SJCRH30 (cell line): ENCODE measurements at regions not wholly inside any gene's neighbourhood (a gene's known extent, or its start where the extent isn't known, plus 50 kb on each side); places are given as distances from the start of the nearest gene placed in this dataset.
A peak's percentile ranks its signal among the peaks of the same experiment; 100 is the strongest.
"Not testable (repeated sequence)": the region's sequence is repeated elsewhere in the genome, so short reads cannot be mapped to it uniquely, and the experiment has no call there.

ENCODE experiments used
- DNase-seq, 2 experiments: peaks; one replicate each; pipeline ENCODE4 v3.0.0-alpha.2; 2015 to 2020
- H3K27ac ChIP-seq: fragments of 250-450 bp; sonication (Bioruptor Pico); 2 replicates; pipeline ENCODE4 v1.5.1; 2020; ENCODE audit warnings: mild to moderate bottlenecking, moderate library complexity
- H3K27me3 ChIP-seq: fragments of 250-450 bp; sonication (Bioruptor Pico); 2 replicates; pipeline ENCODE4 v1.5.1; 2020; ENCODE audit warnings: mild to moderate bottlenecking, moderate library complexity
- H3K36me3 ChIP-seq: fragments of 250-450 bp; sonication (Bioruptor Pico); 2 replicates; pipeline ENCODE4 v1.5.1; 2020; ENCODE audit warnings: mild to moderate bottlenecking, moderate library complexity
- H3K4me1 ChIP-seq: fragments of 250-450 bp; sonication (Bioruptor Pico); 2 replicates; pipeline ENCODE4 v1.5.1; 2020; ENCODE audit warnings: mild to moderate bottlenecking, moderate library complexity
- H3K4me3 ChIP-seq: fragments of 250-450 bp; sonication (Bioruptor Pico); 2 replicates; pipeline ENCODE4 v1.5.1; 2020; ENCODE audit warnings: mild to moderate bottlenecking, moderate library complexity
- H3K9me3 ChIP-seq: fragments of 250-450 bp; sonication (Bioruptor Pico); replicated peaks from 2 replicates; pipeline ENCODE4 v1.5.1; 2020; ENCODE audit warnings: mild to moderate bottlenecking, moderate library complexity

DNA sequence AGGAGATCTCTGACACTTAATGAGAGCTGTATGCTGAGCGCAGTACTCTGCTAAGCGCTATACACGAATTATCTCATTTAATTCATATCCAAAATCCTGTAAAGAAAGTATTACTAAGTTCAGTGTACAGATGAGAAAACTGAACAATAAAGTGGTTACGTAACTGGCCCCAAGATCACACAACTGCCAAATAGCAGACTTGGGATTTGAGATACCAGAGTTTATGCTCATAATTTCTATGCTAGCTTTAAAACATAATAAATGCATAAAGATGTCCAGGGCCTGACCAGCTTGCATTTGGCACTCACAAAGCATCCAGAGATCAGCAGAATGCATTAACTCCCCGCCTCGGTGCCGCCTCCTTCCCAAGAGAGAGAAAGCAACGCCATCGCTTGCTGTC, 83.2 kb upstream of the PWP1 start:
- H3K27ac ChIP-seq, result no peak overlapping the region
- no peaks in the 10 kb centered on the region for H3K36me3 ChIP-seq
- H3K4me1 ChIP-seq, result peaks cover 17% of the 10 kb centered on the region
- no peak overlapping the region for H3K4me3 ChIP-seq
- no peak for DNase-seq
- H3K27me3 ChIP-seq, result no peaks in the 10 kb centered on the region; the same call in 1 of the 2 replicates
- no peaks in the 10 kb centered on the region; the same call in 1 of the 2 replicates for H3K9me3 ChIP-seq

DNA sequence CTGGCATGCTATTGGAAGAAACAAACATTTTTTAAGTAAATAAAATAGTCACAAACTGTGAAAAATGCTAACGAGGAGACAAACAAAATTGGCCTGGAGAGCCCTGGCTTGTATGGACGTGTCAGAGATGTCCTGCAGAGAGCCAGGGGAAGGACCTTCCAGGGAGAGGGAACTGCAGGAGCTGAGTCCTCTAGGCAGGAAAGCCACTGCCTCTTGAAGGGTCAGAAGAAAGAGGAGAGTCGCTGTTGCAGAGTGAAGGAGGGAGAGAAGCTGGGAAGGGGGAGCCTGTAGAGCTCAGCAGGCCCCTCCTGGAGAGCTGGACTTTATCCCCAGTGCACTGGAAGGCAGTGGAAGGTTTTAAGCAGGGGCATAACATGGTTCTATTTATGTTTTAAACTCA, 80.3 kb upstream of the PWP1 start:
- H3K36me3 ChIP-seq, result no peaks in the 10 kb centered on the region
- no peak for DNase-seq
- no peak overlapping the region for H3K27ac ChIP-seq
- peaks cover 3% of the 10 kb centered on the region; the same call in 1 of the 2 replicates for H3K4me1 ChIP-seq
- peaks cover 3% of the 10 kb centered on the region; the same call in 1 of the 2 replicates for H3K27me3 ChIP-seq
- H3K4me3 ChIP-seq, result no peak overlapping the region
- H3K9me3 ChIP-seq, result no peaks in the 10 kb centered on the region

DNA sequence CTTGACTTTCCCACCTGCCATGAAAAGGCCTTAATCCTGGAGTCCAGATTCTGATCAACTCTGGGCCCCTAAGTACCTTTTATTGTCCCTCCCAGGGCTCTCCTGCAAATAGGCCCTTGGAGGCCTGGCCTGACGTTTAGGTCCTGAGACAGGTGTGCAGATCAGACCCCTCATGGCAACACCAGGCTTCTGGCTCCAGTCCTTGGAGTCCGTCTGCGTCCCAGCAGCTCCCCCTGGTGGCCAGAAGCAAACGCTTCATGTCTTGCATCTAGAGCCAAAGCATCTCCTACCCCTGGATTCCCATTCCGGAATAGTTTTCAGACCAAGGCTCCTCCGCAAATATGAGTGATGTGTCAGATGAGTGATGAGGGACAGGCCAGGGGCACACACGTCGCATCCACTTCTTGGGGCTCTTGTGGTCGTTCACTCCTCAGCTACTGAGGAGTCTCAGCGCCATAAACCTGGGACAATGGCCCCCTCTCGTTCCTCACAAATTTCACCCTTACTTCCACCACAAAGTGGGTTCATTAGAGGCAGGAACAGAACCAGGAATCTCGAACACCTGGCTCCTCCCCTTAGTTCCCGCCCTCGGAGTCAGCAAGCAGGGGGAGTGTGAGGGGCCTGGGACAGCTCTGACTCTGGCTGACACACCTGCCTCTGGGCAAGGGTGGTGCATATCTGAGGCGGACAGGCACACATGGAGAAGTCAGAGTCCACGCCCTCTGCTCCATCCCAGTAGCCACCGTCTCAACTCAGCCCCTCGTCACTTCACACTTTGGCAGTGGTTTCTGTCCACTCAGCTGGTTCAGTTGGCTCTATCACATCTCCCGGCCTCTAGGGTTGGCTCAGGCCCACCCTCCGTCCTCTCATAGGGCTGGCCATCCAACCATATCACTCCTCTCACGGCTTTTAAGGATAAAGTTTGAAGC, 77.9 kb upstream of the PWP1 start:
- Histone ChIP-seq H3K27ac (no peak overlapping the region), H3K9me3 (no peaks in the 10 kb centered on the region)

GRCh38 chr12:107608779-107609178, 76.8 kb upstream of the PWP1 start:
- H3K27me3 ChIP-seq, H3K27ac ChIP-seq, H3K4me3 ChIP-seq, H3K36me3 ChIP-seq, H3K4me1 ChIP-seq, H3K9me3 ChIP-seq, DNase-seq: not testable (repeated sequence)

More for the DNA sequence above, 77.9 kb upstream of the PWP1 start:
- no peaks in the 10 kb centered on the region for H3K36me3 ChIP-seq
- no peak overlapping the region for H3K4me3 ChIP-seq
- peaks cover 3% of the 10 kb centered on the region; the same call in 1 of the 2 replicates for H3K27me3 ChIP-seq
- peaks cover 3% of the 10 kb centered on the region; the same call in 1 of the 2 replicates for H3K4me1 ChIP-seq
- peak; percentile 83 to 90 for DNase-seq

- H3K27ac ChIP-seq, result no peak overlapping the region
- H3K9me3 ChIP-seq, result no peaks in the 10 kb centered on the region
- DNase-seq, result peak; percentile 36 to 54
- H3K4me1 ChIP-seq, result peaks cover 3% of the 10 kb centered on the region; the same call in 1 of the 2 replicates
- H3K27me3 ChIP-seq, result peaks cover 3% of the 10 kb centered on the region
- no peaks in the 10 kb centered on the region for H3K36me3 ChIP-seq
- H3K4me3 ChIP-seq, result no peak overlapping the region
These were observed 75.4 kb upstream of the PWP1 start for GRCh38 chr12:107610021-107610859.

DNA sequence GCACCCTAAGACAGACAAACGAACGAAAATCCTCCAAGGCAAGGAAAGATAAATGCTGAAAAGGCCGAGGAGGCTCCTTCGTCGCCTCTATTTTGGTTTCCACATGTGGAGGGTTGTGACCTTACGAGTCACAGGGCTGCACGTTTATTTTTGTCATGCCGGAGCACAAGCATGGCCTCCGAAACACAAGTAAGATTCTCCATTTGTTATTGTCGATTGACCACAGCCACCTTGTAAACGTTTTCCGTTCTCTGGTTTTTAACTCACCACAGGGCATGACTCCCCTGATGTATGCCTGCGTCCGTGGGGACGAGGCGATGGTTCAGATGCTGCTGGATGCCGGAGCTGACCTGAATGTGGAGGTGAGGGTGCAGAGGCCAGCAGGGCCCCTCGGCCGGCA, 73.1 kb upstream of the PWP1 start:
- Histone ChIP-seq H3K9me3 (no peaks in the 10 kb centered on the region), H3K4me3 (no peak overlapping the region), H3K4me1 (no peaks in the 10 kb centered on the region), H3K27me3 (peaks cover 3% of the 10 kb centered on the region), H3K27ac (no peak overlapping the region), H3K36me3 (no peaks in the 10 kb centered on the region)
- no peak for DNase-seq

DNA sequence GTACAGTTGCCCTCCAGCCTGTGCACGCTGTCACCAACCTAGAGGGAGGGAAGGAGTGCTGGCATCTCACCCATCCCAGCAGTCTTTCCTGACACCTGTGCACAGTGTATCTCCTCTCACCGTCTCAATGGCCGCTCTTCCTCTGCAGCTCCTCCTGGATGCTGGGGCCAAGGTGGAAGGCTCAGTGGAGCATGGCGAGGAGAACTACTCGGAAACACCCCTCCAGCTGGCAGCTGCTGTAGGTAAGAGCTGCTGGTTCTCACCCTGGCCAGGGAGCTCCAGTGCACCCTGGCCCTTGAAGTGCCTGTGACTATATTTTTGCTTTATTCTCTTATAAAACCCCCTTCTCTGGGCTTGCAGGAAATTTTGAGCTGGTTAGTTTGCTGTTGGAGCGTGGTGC, 68.7 kb upstream of the PWP1 start:
- Histone ChIP-seq H3K9me3 (no peaks in the 10 kb centered on the region), H3K27me3 (no peaks in the 10 kb centered on the region; the same call in 1 of the 2 replicates), H3K4me3 (no peak overlapping the region), H3K27ac (no peak overlapping the region), H3K36me3 (no peaks in the 10 kb centered on the region), H3K4me1 (no peaks in the 10 kb centered on the region)
- DNase-seq, result no peak

- DNase-seq, result no peak
- H3K27me3 ChIP-seq, result no peaks in the 10 kb centered on the region; the same call in 1 of the 2 replicates
- H3K4me3 ChIP-seq, result no peak overlapping the region
- H3K4me1 ChIP-seq, result no peaks in the 10 kb centered on the region
- no peaks in the 10 kb centered on the region for H3K36me3 ChIP-seq
- H3K9me3 ChIP-seq, result no peaks in the 10 kb centered on the region
- H3K27ac ChIP-seq, result no peak overlapping the region
These were observed 67.5 kb upstream of the PWP1 start for GRCh38 chr12:107618106-107618505.

- Histone ChIP-seq H3K4me3 (no peak overlapping the region), H3K27me3 (no peaks in the 10 kb centered on the region), H3K4me1 (no peaks in the 10 kb centered on the region), H3K36me3 (no peaks in the 10 kb centered on the region), H3K27ac (no peak overlapping the region), H3K9me3 (no peaks in the 10 kb centered on the region)
- no peak for DNase-seq
These were observed 65.8 kb upstream of the PWP1 start for GRCh38 chr12:107619831-107620230.

DNA sequence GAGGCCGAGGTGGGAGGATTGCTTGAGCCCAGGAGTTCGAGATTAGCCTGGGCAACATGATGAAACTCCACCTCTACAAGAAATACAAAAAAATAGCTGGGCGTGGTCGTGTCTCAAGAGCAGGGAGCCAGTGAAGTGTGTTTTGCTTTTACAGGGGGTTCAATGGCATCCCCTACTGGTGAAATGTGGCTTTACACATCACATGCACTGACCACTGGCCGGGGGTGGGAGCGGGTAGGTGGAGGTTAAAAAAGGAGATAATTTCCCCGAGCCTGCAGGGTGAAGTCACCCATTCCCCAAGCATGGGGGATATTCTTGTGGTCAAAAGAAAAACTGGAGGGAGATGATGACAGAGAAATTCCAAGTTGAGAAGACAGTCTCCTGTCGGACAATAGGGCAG, 63.6 kb upstream of the PWP1 start:
- Histone ChIP-seq H3K4me3 (no peak overlapping the region), H3K27me3 (no peaks in the 10 kb centered on the region), H3K9me3 (no peaks in the 10 kb centered on the region), H3K36me3 (no peaks in the 10 kb centered on the region), H3K27ac (no peak overlapping the region), H3K4me1 (no peaks in the 10 kb centered on the region)
- peak; percentile 27 to 56 for DNase-seq

GRCh38 chr12:107624493-107624892, 61.1 kb upstream of the PWP1 start:
- H3K27me3 ChIP-seq, result no peaks in the 10 kb centered on the region
- H3K4me3 ChIP-seq, result no peak overlapping the region
- no peak overlapping the region for H3K27ac ChIP-seq
- H3K36me3 ChIP-seq, result no peaks in the 10 kb centered on the region
- no peak for DNase-seq
- H3K9me3 ChIP-seq, result no peaks in the 10 kb centered on the region
- no peaks in the 10 kb centered on the region for H3K4me1 ChIP-seq

DNA sequence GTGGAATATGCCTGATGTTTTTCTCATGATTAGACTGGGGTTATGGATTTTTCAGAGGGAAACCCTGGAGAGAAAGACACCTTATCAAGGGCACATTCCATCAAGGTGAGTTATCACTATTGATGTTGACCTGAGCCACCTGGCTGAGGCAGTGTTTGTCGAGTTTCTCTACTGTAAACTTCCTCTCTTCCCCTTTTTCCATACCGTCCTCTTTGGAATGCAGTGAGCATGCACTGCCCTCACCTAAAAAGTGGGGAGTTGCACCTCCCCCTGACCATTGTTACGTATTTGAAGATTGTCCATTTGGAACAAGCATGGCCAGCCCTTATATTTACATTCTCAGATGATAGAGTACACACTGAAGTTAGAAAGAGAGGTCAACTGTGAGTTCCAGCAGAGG, 53.9 kb upstream of the PWP1 start:
- H3K27ac ChIP-seq, result no peak overlapping the region
- no peak for DNase-seq

GRCh38 chr12:107632246-107632645, 53.4 kb upstream of the PWP1 start:
- no peak overlapping the region for H3K4me3 ChIP-seq
- no peaks in the 10 kb centered on the region for H3K36me3 ChIP-seq
- no peaks in the 10 kb centered on the region for H3K4me1 ChIP-seq
- no peak for DNase-seq
- no peaks in the 10 kb centered on the region for H3K9me3 ChIP-seq
- no peaks in the 10 kb centered on the region for H3K27me3 ChIP-seq
- H3K27ac ChIP-seq, result no peak overlapping the region

More for the DNA sequence above, 53.9 kb upstream of the PWP1 start:
- no peaks in the 10 kb centered on the region for H3K9me3 ChIP-seq
- no peaks in the 10 kb centered on the region for H3K4me1 ChIP-seq
- no peaks in the 10 kb centered on the region for H3K36me3 ChIP-seq
- no peaks in the 10 kb centered on the region for H3K27me3 ChIP-seq
- no peak overlapping the region for H3K4me3 ChIP-seq

GRCh38 chr12:107634530-107634929, 51.1 kb upstream of the PWP1 start:
- H3K36me3 ChIP-seq, result no peaks in the 10 kb centered on the region
- no peaks in the 10 kb centered on the region for H3K27me3 ChIP-seq
- H3K27ac ChIP-seq, result no peak overlapping the region
- no peak for DNase-seq
- H3K4me3 ChIP-seq, result no peak overlapping the region
- H3K9me3 ChIP-seq, result no peaks in the 10 kb centered on the region
- H3K4me1 ChIP-seq, result no peaks in the 10 kb centered on the region

DNA sequence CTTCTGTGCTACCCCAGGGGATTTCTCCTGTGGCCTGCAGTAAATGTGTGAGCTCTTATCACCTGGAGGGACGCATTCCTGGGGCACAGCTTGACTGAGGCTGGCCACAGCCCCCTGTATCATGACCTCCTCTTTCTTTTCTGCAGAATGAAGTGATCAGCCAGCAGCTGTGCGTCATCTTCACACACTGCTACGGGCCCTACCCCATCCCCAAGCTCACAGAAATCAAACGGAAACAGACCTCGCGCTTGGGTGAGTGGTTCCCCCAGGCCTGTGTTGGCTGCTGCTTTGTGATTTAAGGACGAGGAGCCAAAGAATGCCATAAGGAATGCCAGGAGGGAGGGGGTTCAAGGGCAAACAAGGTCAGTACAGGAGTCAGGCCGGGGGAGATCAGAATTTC, 50.5 kb upstream of the PWP1 start:
- Histone ChIP-seq H3K36me3 (no peaks in the 10 kb centered on the region), H3K27me3 (no peaks in the 10 kb centered on the region), H3K4me3 (no peak overlapping the region), H3K9me3 (no peaks in the 10 kb centered on the region), H3K4me1 (no peaks in the 10 kb centered on the region), H3K27ac (no peak overlapping the region)
- DNase-seq, result no peak
